ENCODE measurements at regions not wholly inside any gene's neighbourhood (a gene's known extent, or its start where the extent isn't known, plus 50 kb on each side); places are given as distances from the start of the nearest gene placed in this dataset.
"Not testable (repeated sequence)": the region's sequence is repeated elsewhere in the genome, so short reads cannot be mapped to it uniquely, and the experiment has no call there.

DNA sequence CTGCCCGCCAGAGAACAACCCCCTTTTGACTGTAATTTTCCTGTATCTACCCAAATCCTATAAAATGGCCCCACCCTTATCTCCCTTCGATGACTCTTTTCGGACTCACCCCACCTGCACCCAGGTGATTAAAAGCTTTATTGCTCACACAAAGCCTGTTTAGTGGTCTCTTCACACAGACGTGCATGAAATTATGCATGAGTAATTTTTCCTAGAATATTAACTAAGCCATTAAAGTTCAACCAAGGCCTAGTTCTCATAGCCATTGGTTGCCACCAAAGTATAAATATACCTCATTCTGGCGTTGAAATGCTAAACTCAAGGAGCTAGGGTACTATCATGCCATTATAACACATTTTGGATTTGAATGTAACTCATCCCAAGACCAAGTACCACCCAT, 243.9 kb downstream of the ZNF608 start:
- in situ Hi-C loops (cut with HindIII; ENCODE audit: low sequenced_read_pairs): no loop called here
- no peak overlapping the region for H3K4me3 ChIP-seq (ENCODE audit: low read depth, low read length)
- TF ChIP-seq, protein P1, sequence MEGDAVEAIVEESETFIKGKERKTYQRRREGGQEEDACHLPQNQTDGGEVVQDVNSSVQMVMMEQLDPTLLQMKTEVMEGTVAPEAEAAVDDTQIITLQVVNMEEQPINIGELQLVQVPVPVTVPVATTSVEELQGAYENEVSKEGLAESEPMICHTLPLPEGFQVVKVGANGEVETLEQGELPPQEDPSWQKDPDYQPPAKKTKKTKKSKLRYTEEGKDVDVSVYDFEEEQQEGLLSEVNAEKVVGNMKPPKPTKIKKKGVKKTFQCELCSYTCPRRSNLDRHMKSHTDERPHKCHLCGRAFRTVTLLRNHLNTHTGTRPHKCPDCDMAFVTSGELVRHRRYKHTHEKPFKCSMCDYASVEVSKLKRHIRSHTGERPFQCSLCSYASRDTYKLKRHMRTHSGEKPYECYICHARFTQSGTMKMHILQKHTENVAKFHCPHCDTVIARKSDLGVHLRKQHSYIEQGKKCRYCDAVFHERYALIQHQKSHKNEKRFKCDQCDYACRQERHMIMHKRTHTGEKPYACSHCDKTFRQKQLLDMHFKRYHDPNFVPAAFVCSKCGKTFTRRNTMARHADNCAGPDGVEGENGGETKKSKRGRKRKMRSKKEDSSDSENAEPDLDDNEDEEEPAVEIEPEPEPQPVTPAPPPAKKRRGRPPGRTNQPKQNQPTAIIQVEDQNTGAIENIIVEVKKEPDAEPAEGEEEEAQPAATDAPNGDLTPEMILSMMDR (IDR thresholded peaks at IDR 0.05; ENCODE audit: low read depth, low read length, missing control alignments): no peak
- DNase-seq (ENCODE audit: low read depth): no peak

- H3K4me3 ChIP-seq (ENCODE audit: low read depth, low read length); DNase-seq (ENCODE audit: low read depth); in situ Hi-C loops (cut with HindIII; ENCODE audit: low sequenced_read_pairs): not testable (repeated sequence)
Observed at GRCh38 chr5:124499818-124500217, 246.6 kb downstream of the ZNF608 start.

GRCh38 chr5:124496968-124497367, 249.5 kb downstream of the ZNF608 start:
- H3K4me3 ChIP-seq (ENCODE audit: low read depth, low read length); in situ Hi-C loops (cut with HindIII; ENCODE audit: low sequenced_read_pairs); DNase-seq (ENCODE audit: low read depth): not testable (repeated sequence)

DNA sequence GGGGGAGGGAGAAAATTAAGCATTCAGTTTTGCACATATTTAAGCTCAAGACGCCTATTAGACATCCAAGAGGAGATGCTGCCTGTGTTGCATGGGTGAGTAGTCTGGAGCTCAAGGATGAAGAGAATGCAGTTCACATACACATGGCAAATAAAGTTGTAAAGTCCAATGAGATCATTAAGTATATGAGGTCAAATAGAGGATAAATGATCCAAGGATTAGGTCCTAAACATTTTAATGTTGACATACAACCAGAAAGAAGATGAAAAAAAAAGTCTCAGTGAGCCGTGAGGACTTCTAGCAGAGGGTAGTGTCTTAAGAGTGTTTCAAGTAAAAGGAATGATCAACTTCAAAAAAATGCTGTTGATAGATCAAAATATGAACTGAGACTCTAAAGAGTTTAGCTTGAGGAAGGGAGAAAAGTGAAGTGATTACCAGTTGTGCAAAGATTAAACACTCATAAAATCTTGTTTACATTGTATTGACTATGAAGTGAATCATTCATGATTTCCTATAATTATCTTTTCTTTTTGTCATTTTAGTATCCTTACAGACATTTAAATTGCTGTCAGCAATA, 251.8 kb downstream of the ZNF608 start:
- no peak overlapping the region for H3K4me3 ChIP-seq (ENCODE audit: low read depth, low read length)
- in situ Hi-C loops (cut with HindIII; ENCODE audit: low sequenced_read_pairs): no loop called here
- TF ChIP-seq, protein P1 (IDR thresholded peaks at IDR 0.05; ENCODE audit: low read depth, low read length, missing control alignments): no peak
- no peak for DNase-seq (ENCODE audit: low read depth)

- TF ChIP-seq, protein P1 (IDR thresholded peaks at IDR 0.05; ENCODE audit: low read depth, low read length, missing control alignments): no peak
- in situ Hi-C loops (cut with HindIII; ENCODE audit: low sequenced_read_pairs): no loop called here
- DNase-seq (ENCODE audit: low read depth): no peak
- H3K4me3 ChIP-seq (ENCODE audit: low read depth, low read length): no peak overlapping the region
Observed at GRCh38 chr5:124492444-124493224, 253.8 kb downstream of the ZNF608 start.

DNA sequence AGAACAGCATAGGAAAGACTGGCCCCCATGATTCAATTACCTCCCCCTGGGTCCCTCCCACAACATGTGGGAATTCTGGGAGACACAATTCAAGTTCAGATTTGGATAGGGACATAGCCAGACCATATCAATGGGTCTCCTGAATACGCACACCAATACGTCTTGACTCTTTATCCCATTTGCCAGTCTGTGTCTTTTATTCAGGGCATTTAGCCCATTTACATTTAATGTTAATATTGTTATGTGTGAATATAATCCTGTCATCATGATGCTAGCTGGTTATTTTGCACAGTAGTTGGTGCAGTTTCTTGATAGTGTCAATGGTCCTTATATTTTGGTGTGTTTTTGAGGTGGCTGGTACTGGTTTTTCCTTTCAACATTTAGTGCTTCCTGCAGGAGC, 256.1 kb downstream of the ZNF608 start:
- DNase-seq (ENCODE audit: low read depth); in situ Hi-C loops (cut with HindIII; ENCODE audit: low sequenced_read_pairs); H3K4me3 ChIP-seq (ENCODE audit: low read depth, low read length): not testable (repeated sequence)

DNA sequence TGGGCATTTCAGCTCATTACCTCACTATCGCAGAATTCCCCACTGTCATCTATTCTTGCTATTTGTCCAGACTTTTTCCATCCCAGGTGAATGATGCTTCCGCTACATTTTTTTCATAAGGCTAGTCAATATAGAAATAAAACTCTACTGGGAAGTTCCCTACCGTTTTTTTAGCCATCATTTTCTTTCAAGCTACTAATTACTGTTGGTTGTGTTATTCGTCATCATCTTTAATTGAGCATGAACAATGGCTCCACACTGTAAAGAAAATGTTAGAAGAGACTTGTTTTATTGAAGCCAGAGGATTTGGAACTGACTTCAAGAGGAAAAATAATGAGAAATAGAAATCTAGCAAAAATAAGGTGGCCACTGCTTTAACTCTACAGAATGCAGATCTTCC, 265.0 kb downstream of the ZNF608 start:
- DNase-seq (ENCODE audit: low read depth): no peak
- in situ Hi-C loops (cut with HindIII; ENCODE audit: low sequenced_read_pairs): no loop called here
- H3K4me3 ChIP-seq (ENCODE audit: low read depth, low read length): no peak overlapping the region
- TF ChIP-seq, protein P1 (IDR thresholded peaks at IDR 0.05; ENCODE audit: low read depth, low read length, missing control alignments): no peak

DNA sequence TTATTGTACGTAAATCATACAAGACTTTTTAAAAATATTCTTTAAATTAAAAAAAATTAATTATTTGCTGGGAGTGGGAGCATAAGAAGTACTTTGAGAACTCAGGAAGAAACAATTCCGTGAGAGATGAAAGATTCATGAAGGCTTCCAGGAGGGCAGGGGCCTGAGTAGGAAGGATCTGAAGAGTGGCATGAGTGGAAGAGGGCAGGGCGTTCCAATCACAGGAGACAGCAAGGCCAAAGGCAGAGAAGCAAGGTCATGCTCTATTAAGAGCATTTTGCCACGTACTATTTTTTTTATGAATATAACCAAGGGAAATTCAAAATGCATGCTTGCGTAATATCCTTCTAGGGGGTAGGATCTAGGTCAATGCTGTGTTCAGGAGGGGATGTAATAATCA, 265.5 kb downstream of the ZNF608 start:
- in situ Hi-C loops (cut with HindIII; ENCODE audit: low sequenced_read_pairs): no loop called here
- no peak for DNase-seq (ENCODE audit: low read depth)
- TF ChIP-seq, protein P1 (IDR thresholded peaks at IDR 0.05; ENCODE audit: low read depth, low read length, missing control alignments): no peak
- no peak overlapping the region for H3K4me3 ChIP-seq (ENCODE audit: low read depth, low read length)
